Hepatocyte (in vitro differentiated cells): ENCODE measurements at regions not wholly inside any gene's neighbourhood (a gene's known extent, or its start where the extent isn't known, plus 50 kb on each side); places are given as distances from the start of the nearest gene placed in this dataset.

Experiments used
- EZH2 ChIP-seq: fragments of 200-600 bp; sonication (generic); IDR thresholded peaks from 2 replicates; pipeline ENCODE4 v1.6.1; 2016; ENCODE audit warnings: antibody characterized with exemption, mild to moderate bottlenecking, borderline replicate concordance
- EZH2phosphoT487 ChIP-seq: fragments of 200-600 bp; sonication (generic); IDR thresholded peaks from one replicate; pipeline ENCODE4 v1.6.1; 2018; ENCODE audit warnings: antibody characterized with exemption, mild to moderate bottlenecking, low read depth, moderate library complexity; ENCODE audit not compliant: unreplicated experiment, severe bottlenecking

DNA sequence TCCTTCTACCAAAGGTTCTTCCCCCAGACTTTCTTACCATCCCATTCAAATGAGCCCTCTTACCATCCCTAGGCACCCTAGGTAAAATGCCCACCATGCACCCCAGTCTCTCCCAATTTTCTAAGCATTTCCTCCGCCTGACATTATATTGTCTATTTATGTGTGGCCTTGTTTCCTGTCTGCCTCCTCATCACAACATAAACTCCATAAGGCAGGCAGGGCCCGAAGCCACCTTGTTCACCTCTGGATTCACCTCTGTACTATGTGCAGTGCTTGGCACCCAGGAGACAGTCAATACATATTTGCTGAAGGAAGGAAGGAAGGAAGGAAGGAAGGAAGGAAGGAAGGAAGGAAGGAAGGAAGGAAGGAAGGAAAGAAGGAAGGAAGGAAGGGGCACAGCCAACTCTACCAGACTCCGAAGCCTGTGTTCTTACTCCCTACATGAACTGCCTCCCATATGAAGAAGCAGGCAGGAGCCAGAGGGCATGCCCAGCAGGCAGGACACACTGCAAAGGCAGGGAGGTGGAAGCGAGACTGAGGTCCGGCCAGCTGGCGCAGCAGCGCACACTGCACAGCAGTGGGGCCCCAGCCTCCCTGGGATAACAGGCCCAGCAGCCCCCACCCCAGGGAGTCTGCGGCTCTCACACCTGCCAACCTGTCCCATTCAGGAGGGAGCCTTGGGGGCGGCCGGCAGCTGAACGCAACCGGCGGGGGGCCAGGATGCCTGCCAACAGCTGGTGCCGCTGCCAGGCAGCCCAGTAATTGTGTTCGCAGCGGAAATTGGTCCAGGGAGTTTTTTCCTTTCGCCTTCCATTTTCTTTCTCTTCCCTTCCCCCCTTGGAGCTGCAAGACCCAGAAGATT, 106.0 kb upstream of the LINGO1 start:
- TF ChIP-seq EZH2phosphoT487: no peak
- TF ChIP-seq EZH2: no peak
